ENCODE measurements at regions not wholly inside any gene's neighbourhood (a gene's known extent, or its start where the extent isn't known, plus 50 kb on each side); places are given as distances from the start of the nearest gene placed in this dataset.
A peak's percentile ranks its signal among the peaks of the same experiment; 100 is the strongest.

GRCh38 chr4:43781125-43781524 lies 667.5 kb downstream of the KCTD8 start:
- no peak for DNase-seq (ENCODE audit: low read depth)

DNA sequence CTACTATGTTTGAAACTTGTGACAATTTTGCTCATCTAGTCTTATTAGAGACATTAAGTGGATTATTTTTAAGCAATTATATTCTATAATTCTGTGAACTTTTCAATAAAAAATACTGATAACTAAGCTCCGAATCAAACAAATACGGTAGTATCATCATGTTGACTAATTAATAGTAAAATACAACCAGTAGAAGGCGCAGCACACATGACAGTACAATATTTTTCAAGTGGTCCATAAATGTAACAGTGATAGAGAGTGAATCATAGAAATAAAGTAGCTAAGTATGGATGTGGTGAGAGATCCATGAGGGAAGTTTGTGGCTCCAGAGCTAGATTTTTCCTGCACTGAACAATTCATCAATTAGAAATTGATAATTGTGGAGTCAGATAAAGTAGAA lies 666.2 kb downstream of the KCTD8 start:
- no peak for DNase-seq (ENCODE audit: low read depth)

- peak; percentile 1 for DNase-seq (ENCODE audit: low read depth)
Measured at GRCh38 chr4:43816116-43816515, 632.5 kb downstream of the KCTD8 start.

DNA sequence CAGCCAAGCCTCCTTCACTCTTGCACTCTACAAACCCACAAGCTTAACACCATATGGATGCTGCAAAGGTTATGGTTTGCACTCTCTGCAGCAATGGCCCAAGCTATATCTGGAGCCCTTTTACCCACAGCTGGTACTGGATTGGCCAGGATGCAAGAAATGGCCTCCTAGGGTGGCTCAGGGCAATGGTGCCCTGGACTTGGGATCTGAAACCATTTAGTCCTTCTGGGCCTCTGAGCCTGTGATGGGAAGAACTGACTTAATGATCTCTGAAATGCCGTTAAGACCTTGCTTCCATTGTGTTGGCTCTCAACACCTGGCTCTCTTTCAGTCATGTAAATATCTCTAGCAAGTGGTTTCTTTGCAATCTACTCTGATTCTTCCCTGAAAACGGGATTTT lies 626.0 kb downstream of the KCTD8 start:
- no peak for DNase-seq (ENCODE audit: low read depth)

DNA sequence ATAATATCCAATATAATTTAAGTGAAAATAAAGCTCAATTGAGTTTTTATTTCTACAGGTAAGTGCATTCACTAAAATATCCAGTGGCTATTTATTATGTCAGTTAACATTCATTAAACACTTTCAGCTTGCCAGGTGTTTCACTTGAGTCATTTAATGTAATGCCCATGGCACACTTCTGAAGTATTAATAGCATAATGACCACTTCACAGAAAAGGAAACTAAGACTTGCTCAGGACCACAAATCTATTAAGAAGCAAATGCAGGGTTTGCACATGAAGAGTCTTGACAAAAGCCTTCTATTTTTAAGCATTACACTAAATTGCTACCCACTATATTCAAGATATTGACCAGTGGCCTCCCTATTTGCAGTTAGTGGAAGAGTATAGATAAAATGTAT lies 612.7 kb downstream of the KCTD8 start:
- DNase-seq (ENCODE audit: low read depth), result no peak

DNA sequence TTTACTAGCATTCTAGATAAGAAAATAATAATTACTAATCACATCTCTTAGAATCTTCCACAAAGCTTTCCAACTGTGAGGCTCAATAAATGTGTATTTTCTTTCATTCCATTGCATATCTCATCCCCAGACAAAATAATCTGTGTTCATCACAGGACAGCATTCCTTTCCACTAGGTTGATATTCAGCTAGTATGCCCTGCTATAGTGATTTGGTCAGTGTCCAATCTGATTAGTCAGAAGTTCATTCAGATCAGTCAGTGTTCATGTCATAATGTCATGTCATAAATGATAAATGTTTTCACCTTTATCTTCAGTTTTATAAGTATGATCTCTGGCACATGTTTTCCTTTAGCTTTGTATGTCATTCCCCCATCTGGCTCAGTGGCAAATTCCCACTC lies 611.4 kb downstream of the KCTD8 start:
- DNase-seq (ENCODE audit: low read depth), result peak; percentile 1

- DNase-seq (ENCODE audit: low read depth), result no peak
Measured at GRCh38 chr4:43837604-43838003, 611.0 kb downstream of the KCTD8 start.

GRCh38 chr4:43842594-43842993 lies 606.0 kb downstream of the KCTD8 start:
- DNase-seq (ENCODE audit: low read depth), result no peak

DNA sequence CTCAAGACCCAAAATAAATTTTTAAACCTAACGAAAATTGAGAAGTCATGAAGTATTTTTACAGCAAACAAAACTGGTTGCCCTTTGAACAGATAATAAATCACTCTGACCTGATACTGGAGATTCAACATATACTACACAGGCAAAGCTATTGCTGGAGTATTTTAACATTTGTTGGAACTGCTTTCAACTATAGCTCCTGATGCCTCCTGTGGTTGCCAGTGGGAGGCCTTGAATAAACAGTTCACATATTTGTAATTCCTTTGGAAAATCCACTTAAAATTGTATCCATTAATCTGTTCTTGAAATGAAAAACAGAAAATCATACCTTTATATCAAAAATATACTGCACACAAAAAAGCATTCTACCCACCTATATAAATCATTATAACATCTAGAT lies 605.1 kb downstream of the KCTD8 start:
- peak; percentile 10 for DNase-seq (ENCODE audit: low read depth)

DNA sequence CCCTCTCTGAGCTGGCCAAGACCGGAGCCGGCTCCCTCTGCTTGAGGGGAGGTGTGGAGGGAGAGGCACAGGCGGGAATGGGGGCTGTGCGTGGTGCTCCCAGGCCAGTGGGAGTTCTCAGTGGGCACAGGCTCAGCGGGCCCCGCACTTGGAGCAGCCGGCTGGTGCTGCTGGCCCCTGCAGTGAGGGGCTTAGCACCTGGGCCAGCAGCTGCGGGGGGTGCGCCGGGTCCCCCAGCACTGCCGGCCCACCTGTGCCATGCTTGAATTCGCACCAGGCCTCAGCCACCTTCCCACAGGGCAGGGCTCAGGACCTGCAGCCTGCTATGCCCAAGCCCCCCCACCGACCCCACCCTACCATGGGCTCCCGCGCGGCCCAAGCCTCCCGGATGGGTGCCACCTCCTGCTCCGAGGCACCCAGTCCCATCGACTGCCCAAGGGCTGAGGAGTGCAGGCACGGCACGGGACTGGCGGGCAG lies 602.5 kb downstream of the KCTD8 start:
- no peak for DNase-seq (ENCODE audit: low read depth)

DNA sequence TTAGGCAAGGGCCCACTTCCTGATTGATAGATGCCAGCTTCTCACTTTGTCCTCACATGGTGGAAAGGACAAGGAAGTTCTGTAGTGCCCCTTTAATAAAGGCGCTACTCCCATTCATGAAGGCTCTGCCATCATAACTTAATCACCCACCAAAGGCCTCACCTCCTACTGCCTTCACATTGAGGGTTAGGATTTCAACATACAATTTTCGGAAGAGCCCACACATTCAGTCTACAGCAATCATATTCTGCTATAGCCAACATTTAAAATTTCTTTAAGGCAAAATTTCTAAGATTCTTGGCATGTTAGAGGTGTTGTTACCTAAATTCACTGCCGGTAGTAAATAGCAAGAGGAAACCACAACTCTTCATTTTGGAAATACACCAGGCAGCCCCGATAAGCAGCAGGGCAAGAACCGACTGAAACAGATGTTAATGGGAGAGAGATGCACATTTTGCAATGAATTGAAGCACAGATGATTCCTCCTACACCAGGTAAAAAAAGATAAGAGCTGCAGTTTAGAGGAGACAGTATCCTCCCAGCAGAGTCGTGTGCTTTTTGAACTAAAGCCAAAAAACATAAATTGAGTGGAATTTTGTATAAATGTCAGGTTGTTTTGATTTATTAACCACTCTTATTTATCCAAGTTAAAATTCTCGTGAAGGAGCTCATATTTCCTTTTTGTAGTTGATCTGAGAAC lies 594.9 kb downstream of the KCTD8 start:
- peak; percentile 27 for DNase-seq (ENCODE audit: low read depth)

- no peak for DNase-seq (ENCODE audit: low read depth)
Measured at GRCh38 chr4:43855283-43855682, 593.3 kb downstream of the KCTD8 start.

DNA sequence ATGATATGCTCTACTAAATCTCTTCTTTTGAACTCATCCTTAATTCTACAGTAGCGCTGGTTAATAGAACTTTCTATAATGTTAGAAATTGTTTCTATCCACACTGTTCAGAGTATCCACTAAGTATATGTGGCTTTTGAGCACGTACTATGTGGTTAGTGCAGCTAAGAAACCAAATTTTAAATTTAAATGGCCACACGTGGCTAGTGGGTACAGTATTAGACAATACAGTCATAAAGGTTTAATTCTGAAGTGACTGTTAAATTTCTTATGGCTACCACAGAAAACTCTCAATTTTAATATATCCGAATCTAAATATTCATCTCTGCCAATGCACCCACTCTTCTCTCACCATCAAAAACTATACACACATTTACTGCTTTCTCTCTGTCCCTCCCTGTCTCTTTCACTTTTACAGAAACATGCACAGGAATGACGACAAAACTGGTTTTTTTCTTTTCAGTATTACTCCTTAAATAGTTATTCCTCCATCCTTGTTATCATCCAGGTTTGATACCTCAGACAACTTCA lies 583.9 kb downstream of the KCTD8 start:
- DNase-seq (ENCODE audit: low read depth), result no peak

- no peak for DNase-seq (ENCODE audit: low read depth)
Measured at GRCh38 chr4:43867908-43868307, 580.7 kb downstream of the KCTD8 start.

GRCh38 chr4:43875655-43876054 lies 573.0 kb downstream of the KCTD8 start:
- no peak for DNase-seq (ENCODE audit: low read depth)

DNA sequence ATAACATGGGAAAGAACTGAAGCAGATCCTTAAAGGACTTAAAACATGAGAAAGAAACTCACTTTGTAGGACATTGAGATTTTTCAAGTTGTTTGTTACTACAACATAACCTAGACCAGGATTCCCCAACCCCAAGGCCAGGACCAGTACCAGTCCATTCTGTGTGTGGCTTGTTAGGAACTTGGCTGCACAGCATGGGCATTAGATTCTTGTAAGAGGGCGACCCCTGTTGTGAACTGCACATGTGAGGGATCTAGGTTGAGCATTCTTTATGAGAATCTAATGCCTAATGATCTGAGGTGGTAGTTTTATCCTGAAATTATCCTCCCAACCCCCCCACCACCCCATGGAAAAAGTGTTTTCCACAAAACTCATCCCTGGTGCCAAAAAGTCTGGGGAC lies 566.1 kb downstream of the KCTD8 start:
- DNase-seq (ENCODE audit: low read depth), result no peak

- DNase-seq (ENCODE audit: low read depth), result no peak
Measured at GRCh38 chr4:43886196-43886595, 562.4 kb downstream of the KCTD8 start.

DNA sequence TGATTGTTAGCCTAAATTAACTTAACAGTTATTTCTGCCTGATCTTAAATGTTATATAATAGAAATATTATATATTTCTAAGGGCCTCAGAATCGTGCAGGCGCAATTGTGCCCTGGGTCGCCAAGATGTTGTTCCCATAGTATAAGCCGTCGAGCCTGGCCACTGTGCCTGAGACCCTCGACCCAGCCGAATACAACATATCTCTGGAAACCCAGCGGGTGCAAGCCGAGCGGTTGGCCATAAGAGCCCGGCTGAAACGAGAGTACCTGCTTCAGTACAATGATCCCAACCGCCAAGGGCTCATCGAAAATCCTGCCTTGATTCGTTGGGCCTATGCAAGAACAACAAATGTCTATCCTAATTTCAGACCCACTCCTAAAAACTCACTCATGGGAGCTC lies 549.8 kb downstream of the KCTD8 start:
- no peak for DNase-seq (ENCODE audit: low read depth)

DNA sequence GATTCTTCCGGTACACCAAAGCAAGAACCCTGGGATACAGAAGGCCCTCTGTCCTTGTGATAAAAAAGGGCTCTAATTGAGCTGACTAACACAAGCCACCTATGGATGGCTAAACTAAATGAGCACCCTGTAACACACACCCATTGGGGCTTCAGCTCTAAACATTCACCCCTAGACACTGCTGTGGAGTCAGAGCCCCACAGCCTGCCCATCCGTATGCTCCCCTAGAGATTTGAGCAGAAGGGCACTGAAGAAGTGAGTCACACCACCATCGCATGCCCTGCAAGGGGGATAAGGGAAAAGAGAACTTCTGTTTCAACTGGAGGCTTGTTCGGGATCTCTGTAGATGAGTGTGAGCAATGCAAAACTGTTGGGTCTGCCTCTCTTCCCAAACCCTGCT lies 545.2 kb downstream of the KCTD8 start:
- DNase-seq (ENCODE audit: low read depth), result no peak

- DNase-seq (ENCODE audit: low read depth), result no peak
Measured at GRCh38 chr4:43918377-43918776, 530.2 kb downstream of the KCTD8 start.

DNA sequence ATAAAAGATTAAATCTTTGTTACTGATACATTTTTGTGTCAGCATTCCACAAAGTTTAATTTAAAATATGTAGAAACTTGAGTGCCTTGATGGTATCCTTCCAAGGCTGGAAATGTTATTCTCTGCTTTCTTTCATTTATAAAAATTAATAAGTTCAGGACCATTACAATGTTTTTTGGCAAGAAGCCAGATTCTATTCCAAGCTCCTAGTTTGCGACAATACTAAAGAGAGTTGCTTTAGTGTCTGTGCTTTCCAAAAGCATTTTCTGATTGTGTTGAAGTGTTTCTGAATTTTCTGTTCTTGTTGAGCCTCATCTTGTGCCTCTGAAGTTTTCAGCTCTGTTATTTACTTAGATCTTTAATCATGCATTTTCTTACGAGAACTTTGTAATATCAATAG lies 516.2 kb downstream of the KCTD8 start:
- no peak for DNase-seq (ENCODE audit: low read depth)

- DNase-seq (ENCODE audit: low read depth), result no peak
Measured at GRCh38 chr4:43943998-43944397, 504.6 kb downstream of the KCTD8 start.

DNA sequence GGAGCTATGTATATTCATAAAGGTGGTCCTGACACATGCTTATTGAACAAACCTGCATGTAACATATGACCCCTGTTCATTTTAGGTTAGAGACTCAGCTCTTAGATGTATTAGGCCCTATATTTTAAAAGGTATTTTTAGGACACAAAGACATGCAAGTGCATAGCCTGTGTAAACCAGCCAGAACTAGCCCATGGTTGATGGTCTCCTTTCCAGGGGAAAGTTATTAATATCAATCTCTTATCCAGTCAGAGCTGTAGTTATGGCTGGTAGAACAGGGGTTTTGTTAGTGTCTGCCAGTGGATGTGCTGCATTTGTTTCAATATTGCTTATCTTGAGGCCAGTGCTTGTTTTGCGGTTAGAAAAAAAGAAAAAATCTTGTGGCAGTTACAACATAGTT lies 488.6 kb downstream of the KCTD8 start:
- no peak for DNase-seq (ENCODE audit: low read depth)

GRCh38 chr4:43968011-43968410 lies 480.6 kb downstream of the KCTD8 start:
- DNase-seq (ENCODE audit: low read depth), result no peak
